B cell (primary cell): ENCODE measurements at regions not wholly inside any gene's neighbourhood (a gene's known extent, or its start where the extent isn't known, plus 50 kb on each side); places are given as distances from the start of the nearest gene placed in this dataset.

Experiments used
- ATAC-seq: fragments of 200-7000 bp; cut with Tn5 transposase; one replicate; pipeline ENCODE4 v1.10.0; 2021; ENCODE audit warnings: low read depth, mild to moderate bottlenecking, moderate number of reproducible peaks, moderate library complexity
- CTCF ChIA-PET: fragments of 350-600 bp; sonication (Branson Sonifier 250); formaldehyde crosslinking; loops from one replicate; lab custom pipeline; 2021; ENCODE audit warnings: antibody characterized with exemption, inconsistent platforms; lab: Charles Lee
- POLR2A ChIA-PET: fragments of 350-600 bp; sonication (Branson Sonifier 250); formaldehyde crosslinking; loops from one replicate; lab custom pipeline; 2021; ENCODE audit warnings: antibody characterized with exemption; lab: Charles Lee
- DNase-seq: peaks from one replicate; pipeline ENCODE4 v3.0.0; 2013
- H2AFZ ChIP-seq: 2 replicates; pipeline ENCODE4 v1.6.1; 2012; ENCODE audit warnings: mild to moderate bottlenecking, low read depth, low read length; ENCODE audit not compliant: insufficient read depth, poor library complexity, severe bottlenecking
- H3K27ac ChIP-seq, 2 donors: 1 replicate in 1 of 2; 2 replicates in 1 of 2; pipeline ENCODE4 v1.5.1; 2012 to 2013; ENCODE audit warnings: low read length in 2 of 2, mild to moderate bottlenecking in 2 of 2, moderate library complexity in 1 of 2
- H3K27me3 ChIP-seq, 4 experiments: fragments of 200-600 bp in 1 of 4; sonication (generic) in 1 of 4; replicated peaks in 1 of 4; 1 replicate in 2 of 4; 2 replicates in 2 of 4; pipeline versions ENCODE4 v1.6.1 to v1.7.0; 2013 to 2016; ENCODE audit warnings: low read length in 3 of 4, mild to moderate bottlenecking in 2 of 4, mixed read lengths in 1 of 4, moderate library complexity in 1 of 4; ENCODE audit not compliant: insufficient read depth in 4 of 4, control insufficient read depth in 3 of 4; ENCODE audit errors: control extremely low read depth in 1 of 4
- H3K36me3 ChIP-seq, 2 experiments: replicated peaks in 1 of 2; 1 replicate in 1 of 2; 2 replicates in 1 of 2; pipeline versions ENCODE4 v1.6.1 to v1.7.1; 2013; ENCODE audit warnings: low read length in 1 of 2; ENCODE audit not compliant: insufficient read depth in 2 of 2, control insufficient read depth in 1 of 2; ENCODE audit errors: control extremely low read depth in 1 of 2, extremely low read depth in 1 of 2
- H3K4me1 ChIP-seq, 2 donors: fragments of 200-600 bp in 1 of 2; sonication (generic) in 1 of 2; 1 replicate in 1 of 2; 2 replicates in 1 of 2; pipeline versions ENCODE4 v1.5.1 to v1.6.1; 2013 to 2017; ENCODE audit warnings: low read length in 2 of 2; ENCODE audit not compliant: control insufficient read depth in 2 of 2, insufficient read depth in 2 of 2
- H3K4me2 ChIP-seq: replicated peaks from 2 replicates; pipeline ENCODE3; 2012; ENCODE audit warnings: mild to moderate bottlenecking, low read depth, low read length; ENCODE audit not compliant: poor library complexity, severe bottlenecking
- H3K4me3 ChIP-seq, 5 experiments: fragments of 200-600 bp in 1 of 5; sonication (generic) in 1 of 5; 1 replicate in 3 of 5; 2 replicates in 2 of 5; pipeline versions ENCODE4 v1.5.1 to v1.7.0; 2011 to 2016; ENCODE audit warnings: low read length in 4 of 5, mild to moderate bottlenecking in 4 of 5, low read depth in 2 of 5, control low read depth in 1 of 5, moderate library complexity in 1 of 5; ENCODE audit not compliant: insufficient read depth in 1 of 5; ENCODE audit errors: control extremely low read depth in 1 of 5, extremely low read depth in 1 of 5
- H3K79me2 ChIP-seq: fragments of 200-600 bp; sonication (generic); one replicate; pipeline ENCODE4 v1.6.0; 2016; ENCODE audit warnings: low read length; ENCODE audit not compliant: control insufficient read depth, insufficient read depth
- H3K9ac ChIP-seq: fragments of 200-600 bp; sonication (generic); 2 replicates; pipeline ENCODE4 v1.6.1; 2017; ENCODE audit warnings: mild to moderate bottlenecking, low read length, moderate library complexity
- H3K9me3 ChIP-seq, 3 donors: one replicate each; pipeline versions ENCODE4 v1.6.1 to v1.7.1; 2013; ENCODE audit warnings: low read length in 2 of 3; ENCODE audit not compliant: control insufficient read depth in 2 of 3, insufficient read depth in 1 of 3; ENCODE audit errors: control extremely low read depth in 1 of 3
- H4K20me1 ChIP-seq: 2 replicates; pipeline ENCODE4 v1.6.0; 2012; ENCODE audit warnings: mild to moderate bottlenecking, low read length; ENCODE audit not compliant: insufficient read depth, control insufficient read depth, poor library complexity, severe bottlenecking
- H3K27ac Mint-ChIP-seq: one replicate; pipeline ENCODE4 v1.8.0; 2021; ENCODE audit warnings: mixed read lengths
- H3K27me3 Mint-ChIP-seq: one replicate; pipeline ENCODE4 v1.8.0; 2021; ENCODE audit warnings: mixed read lengths
- H3K4me1 Mint-ChIP-seq: one replicate; pipeline ENCODE4 v1.8.0; 2021; ENCODE audit warnings: mixed read lengths
- H3K4me3 Mint-ChIP-seq: one replicate; pipeline ENCODE4 v1.8.0; 2021; ENCODE audit warnings: mixed read lengths
- H3K9me3 Mint-ChIP-seq: one replicate; pipeline ENCODE4 v1.8.0; 2022; ENCODE audit warnings: mixed read lengths; ENCODE audit not compliant: insufficient read depth
- EZH2 ChIP-seq: IDR thresholded peaks from 2 replicates; pipeline ENCODE4 v1.6.1; 2012; ENCODE audit warnings: borderline replicate concordance, low read depth, mild to moderate bottlenecking, moderate library complexity, low read length; ENCODE audit not compliant: insufficient read depth, poor library complexity, severe bottlenecking
- WGBS: methylation state at CpG from one replicate; pipeline ENCODE4 v1.1.5; 2013; ENCODE audit warnings: missing lambda C conversion rate; ENCODE audit not compliant: insufficient coverage; 5-methylcytosine and 5-hydroxymethylcytosine counted together
- intact Hi-C: fragments of 100-400 bp; cut with micrococcal nuclease; formaldehyde crosslinking; loops from one replicate; pipeline ENCODE4 v1.10.0; 2022
- TF ChIP-seq, protein P1 (sequence below): fragments of 200-600 bp; IDR thresholded peaks from one replicate; pipeline ENCODE4 v1.8.0; 2022; ENCODE audit warnings: antibody characterized with exemption, mild to moderate bottlenecking

DNA sequence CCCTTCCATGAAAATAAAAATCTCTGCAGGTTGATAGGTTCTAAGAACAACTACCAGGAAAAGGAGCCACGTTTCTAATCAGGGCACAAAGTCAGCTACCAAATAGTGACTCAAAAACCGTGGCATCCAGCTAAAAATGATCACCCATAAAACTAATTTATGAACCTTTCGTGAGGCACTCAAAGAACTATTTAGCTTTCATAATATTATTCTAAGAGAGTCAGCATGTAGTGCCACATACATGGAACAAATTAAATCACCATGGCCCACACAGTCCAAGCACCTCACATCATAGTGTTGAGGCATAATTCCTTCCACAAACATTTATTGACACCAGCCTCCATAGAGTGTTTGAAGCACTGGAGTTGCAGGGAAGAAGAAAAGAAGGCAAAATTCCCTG, 252.0 kb upstream of the PPARGC1A start:
- H3K27ac Mint-ChIP-seq = no peak overlapping the region
- no peak overlapping the region for H3K4me2 ChIP-seq
- TF ChIP-seq, protein P1, sequence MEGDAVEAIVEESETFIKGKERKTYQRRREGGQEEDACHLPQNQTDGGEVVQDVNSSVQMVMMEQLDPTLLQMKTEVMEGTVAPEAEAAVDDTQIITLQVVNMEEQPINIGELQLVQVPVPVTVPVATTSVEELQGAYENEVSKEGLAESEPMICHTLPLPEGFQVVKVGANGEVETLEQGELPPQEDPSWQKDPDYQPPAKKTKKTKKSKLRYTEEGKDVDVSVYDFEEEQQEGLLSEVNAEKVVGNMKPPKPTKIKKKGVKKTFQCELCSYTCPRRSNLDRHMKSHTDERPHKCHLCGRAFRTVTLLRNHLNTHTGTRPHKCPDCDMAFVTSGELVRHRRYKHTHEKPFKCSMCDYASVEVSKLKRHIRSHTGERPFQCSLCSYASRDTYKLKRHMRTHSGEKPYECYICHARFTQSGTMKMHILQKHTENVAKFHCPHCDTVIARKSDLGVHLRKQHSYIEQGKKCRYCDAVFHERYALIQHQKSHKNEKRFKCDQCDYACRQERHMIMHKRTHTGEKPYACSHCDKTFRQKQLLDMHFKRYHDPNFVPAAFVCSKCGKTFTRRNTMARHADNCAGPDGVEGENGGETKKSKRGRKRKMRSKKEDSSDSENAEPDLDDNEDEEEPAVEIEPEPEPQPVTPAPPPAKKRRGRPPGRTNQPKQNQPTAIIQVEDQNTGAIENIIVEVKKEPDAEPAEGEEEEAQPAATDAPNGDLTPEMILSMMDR = no peak
- no peak for TF ChIP-seq EZH2
- no peaks in the 10 kb centered on the region for H3K36me3 ChIP-seq
- WGBS = 63% methylated on average over 2 of the region's 3 CpGs
- peaks cover 4% of the 10 kb centered on the region for H3K9me3 Mint-ChIP-seq
- no peaks in the 10 kb centered on the region for H3K4me1 ChIP-seq
- no peaks in the 10 kb centered on the region for H3K79me2 ChIP-seq
- intact Hi-C loops = no loop called here
- DNase-seq (no peak), ATAC-seq (no peak)
- no peaks in the 10 kb centered on the region for H3K9me3 ChIP-seq
- H3K4me1 Mint-ChIP-seq = no peaks in the 10 kb centered on the region
- ChIA-PET CTCF (no interaction called here), POLR2A (no interaction called here)
- H3K27me3 ChIP-seq = no peaks in the 10 kb centered on the region
- no peak overlapping the region for H3K27ac ChIP-seq
- H3K4me3 ChIP-seq = no peak overlapping the region
- no peaks in the 10 kb centered on the region for H4K20me1 ChIP-seq
- H3K4me3 Mint-ChIP-seq = no peak overlapping the region
- no peak overlapping the region for H2AFZ ChIP-seq
- no peak overlapping the region for H3K9ac ChIP-seq
- no peaks in the 10 kb centered on the region for H3K27me3 Mint-ChIP-seq

DNA sequence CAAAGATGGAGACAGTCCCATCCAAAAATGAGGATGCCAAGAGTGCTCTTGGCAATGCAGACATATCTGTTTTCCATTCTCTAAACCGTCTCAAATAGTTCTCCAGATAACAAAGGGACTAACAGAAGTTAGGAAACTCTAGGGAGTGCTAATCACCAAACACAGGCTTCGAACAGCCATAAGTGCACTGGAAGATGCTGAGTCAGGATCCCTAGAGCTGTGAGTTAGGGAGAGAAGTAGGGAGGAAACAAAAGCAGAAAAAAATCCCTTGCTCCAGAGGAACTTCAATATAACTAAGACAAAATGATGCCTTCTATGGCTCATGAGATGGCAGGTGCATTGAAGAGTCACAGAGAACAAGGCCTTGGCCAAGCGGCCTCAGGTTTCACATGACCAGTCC, 251.0 kb upstream of the PPARGC1A start:
- no peak for TF ChIP-seq EZH2
- TF ChIP-seq, protein P1 = no peak
- Histone ChIP-seq H3K27ac (no peak overlapping the region), H3K4me2 (no peak overlapping the region), H3K27me3 (no peaks in the 10 kb centered on the region), H3K4me1 (no peaks in the 10 kb centered on the region), H3K79me2 (no peaks in the 10 kb centered on the region), H3K9me3 (no peaks in the 10 kb centered on the region), H3K36me3 (no peaks in the 10 kb centered on the region), H3K4me3 (no peak overlapping the region), H3K9ac (no peak overlapping the region), H4K20me1 (no peaks in the 10 kb centered on the region), H2AFZ (no peak overlapping the region)
- Mint-ChIP-seq H3K4me3 (no peak overlapping the region), H3K9me3 (peaks cover 4% of the 10 kb centered on the region), H3K4me1 (no peaks in the 10 kb centered on the region), H3K27me3 (no peaks in the 10 kb centered on the region), H3K27ac (no peak overlapping the region)
- POLR2A ChIA-PET = no interaction called here
- 90% methylated on average over 2 of the region's 3 CpGs for WGBS
- CTCF ChIA-PET = no interaction called here
- intact Hi-C loops = no loop called here
- DNase-seq (no peak), ATAC-seq (no peak)
